IPS DF 4.7 (cell line): ENCODE measurements at regions not wholly inside any gene's neighbourhood (a gene's known extent, or its start where the extent isn't known, plus 50 kb on each side); places are given as distances from the start of the nearest gene placed in this dataset.
"Not testable (repeated sequence)": the region's sequence is repeated elsewhere in the genome, so short reads cannot be mapped to it uniquely, and the experiment has no call there.

ENCODE experiments used
- DNase-seq: peaks from one replicate; pipeline ENCODE4 v3.0.0-alpha.2; 2013; ENCODE audit warnings: low spot score; ENCODE audit errors: extremely low read depth

GRCh38 chr1:181324797-181325616 lies 158.3 kb upstream of the CACNA1E start:
- no peak for DNase-seq

- DNase-seq: not testable (repeated sequence)
Measured at GRCh38 chr1:181325765-181326164, 157.6 kb upstream of the CACNA1E start.

- no peak for DNase-seq
Measured at GRCh38 chr1:181326348-181326747, 157.0 kb upstream of the CACNA1E start.

- DNase-seq: no peak
Measured at GRCh38 chr1:181327796-181328195, 155.5 kb upstream of the CACNA1E start.

- DNase-seq: no peak
Measured at GRCh38 chr1:181334724-181335123, 148.6 kb upstream of the CACNA1E start.

- DNase-seq: no peak
Measured at GRCh38 chr1:181335631-181336030, 147.7 kb upstream of the CACNA1E start.

GRCh38 chr1:181341026-181341632 lies 142.2 kb upstream of the CACNA1E start:
- no peak for DNase-seq

GRCh38 chr1:181344091-181344490 lies 139.2 kb upstream of the CACNA1E start:
- DNase-seq: no peak

GRCh38 chr1:181345146-181345545 lies 138.2 kb upstream of the CACNA1E start:
- no peak for DNase-seq

- DNase-seq: no peak
Measured at GRCh38 chr1:181347495-181348390, 135.6 kb upstream of the CACNA1E start.

- no peak for DNase-seq
Measured at GRCh38 chr1:181349512-181349911, 133.8 kb upstream of the CACNA1E start.

GRCh38 chr1:181350131-181350530 lies 133.2 kb upstream of the CACNA1E start:
- DNase-seq: no peak

- DNase-seq: no peak
Measured at GRCh38 chr1:181351740-181352139, 131.6 kb upstream of the CACNA1E start.

- no peak for DNase-seq
Measured at GRCh38 chr1:181352695-181353094, 130.6 kb upstream of the CACNA1E start.

- no peak for DNase-seq
Measured at GRCh38 chr1:181353526-181353925, 129.8 kb upstream of the CACNA1E start.

GRCh38 chr1:181354865-181355264 lies 128.5 kb upstream of the CACNA1E start:
- DNase-seq: no peak

GRCh38 chr1:181356505-181357340 lies 126.6 kb upstream of the CACNA1E start:
- no peak for DNase-seq

- DNase-seq: no peak
Measured at GRCh38 chr1:181359012-181359411, 124.3 kb upstream of the CACNA1E start.

GRCh38 chr1:181364801-181365200 lies 118.5 kb upstream of the CACNA1E start:
- DNase-seq: no peak

- no peak for DNase-seq
Measured at GRCh38 chr1:181366910-181367309, 116.4 kb upstream of the CACNA1E start.

- DNase-seq: no peak
Measured at GRCh38 chr1:181369416-181369815, 113.9 kb upstream of the CACNA1E start.
